ENCODE measurements at regions not wholly inside any gene's neighbourhood (a gene's known extent, or its start where the extent isn't known, plus 50 kb on each side); places are given as distances from the start of the nearest gene placed in this dataset.

DNA sequence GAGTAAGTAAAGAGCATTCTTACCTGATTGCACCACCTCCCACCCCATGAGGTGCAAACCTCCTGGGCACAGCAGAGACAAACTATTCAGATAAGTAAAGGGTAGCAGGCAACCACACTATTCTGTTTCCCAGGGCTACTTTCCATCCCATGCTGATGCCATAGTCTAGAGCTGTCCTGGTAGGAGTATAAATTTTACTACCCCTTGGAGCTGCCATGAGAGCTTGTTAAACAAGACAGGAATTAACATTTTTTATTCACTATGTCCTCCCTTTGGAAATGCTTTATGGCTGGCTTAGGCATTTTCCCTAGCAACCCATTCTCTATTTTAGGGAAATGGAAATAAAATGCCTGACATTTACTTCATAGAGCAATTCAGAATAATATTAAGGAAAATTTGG lies 324.6 kb upstream of the USP25 start:
- ChIA-PET POLR2A (no interaction called here), CTCF (ENCODE audit: low intra/inter-chr PET ratio) (no interaction called here)
- BruUV-seq (replicated peaks), result no TSS peak
- no peaks in the 10 kb centered on the region for H3K4me1 ChIP-seq (replicated peaks in 1 of 2; ENCODE audit: control insufficient read depth in 2 of 2, insufficient read depth in 2 of 2, low read length in 2 of 2)
- H3K9me1 ChIP-seq (ENCODE audit: control insufficient read depth, insufficient read depth, low read length), result no peaks in the 10 kb centered on the region
- H3K27me3 ChIP-seq (ENCODE audit: control insufficient read depth in 2 of 2, insufficient read depth in 2 of 2, low read length in 2 of 2), result no peaks in the 10 kb centered on the region; a peak in 1 of 5 replicates
- no peak overlapping the region for H3K4me2 ChIP-seq (ENCODE audit: insufficient read depth, low read length)
- TF ChIP-seq ZNF707 (CRISPR knock-in tag; conservative IDR thresholded peaks at IDR 0.05), result no peak
- TF ChIP-seq RBM34 (IDR thresholded peaks at IDR 0.05; ENCODE audit: borderline replicate concordance, insufficient read depth, low read length), result no peak
- no peak for TF ChIP-seq HCFC1 (IDR thresholded peaks at IDR 0.05; ENCODE audit: low read depth, low read length)
- no peak for TF ChIP-seq SAP30 (IDR thresholded peaks at IDR 0.05; ENCODE audit: borderline replicate concordance, insufficient read depth, low read depth, low read length, poor library complexity, severe bottlenecking)
- TF ChIP-seq, protein P1, sequence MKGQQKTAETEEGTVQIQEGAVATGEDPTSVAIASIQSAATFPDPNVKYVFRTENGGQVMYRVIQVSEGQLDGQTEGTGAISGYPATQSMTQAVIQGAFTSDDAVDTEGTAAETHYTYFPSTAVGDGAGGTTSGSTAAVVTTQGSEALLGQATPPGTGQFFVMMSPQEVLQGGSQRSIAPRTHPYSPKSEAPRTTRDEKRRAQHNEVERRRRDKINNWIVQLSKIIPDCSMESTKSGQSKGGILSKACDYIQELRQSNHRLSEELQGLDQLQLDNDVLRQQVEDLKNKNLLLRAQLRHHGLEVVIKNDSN (CRISPR knock-in tag; IDR thresholded peaks at IDR 0.05), result no peak
- no peak for TF ChIP-seq TCF7 (IDR thresholded peaks at IDR 0.05; ENCODE audit: borderline replicate concordance)
- TF ChIP-seq ZBTB8A (IDR thresholded peaks at IDR 0.05; ENCODE audit: partially characterized antibody), result no peak
- no peak for TF ChIP-seq ERF (CRISPR knock-in tag; IDR thresholded peaks at IDR 0.05)
- TF ChIP-seq CREB1 (IDR thresholded peaks at IDR 0.05), result no peak
- TF ChIP-seq CREB1 (CRISPR knock-in tag; IDR thresholded peaks at IDR 0.05), result no peak
- TF ChIP-seq POLR2H (tag; IDR thresholded peaks at IDR 0.05; ENCODE audit: low read depth), result no peak
- TF ChIP-seq NCOA2 (IDR thresholded peaks at IDR 0.05; ENCODE audit: partially characterized antibody in 2 of 2), result no peak
- TF ChIP-seq ZNF717 (CRISPR knock-in tag; IDR thresholded peaks at IDR 0.05), result no peak
- no peak for TF ChIP-seq BRD4 (IDR thresholded peaks at IDR 0.05)
- TF ChIP-seq ZNF699 (CRISPR knock-in tag; IDR thresholded peaks at IDR 0.05; ENCODE audit: insufficient replicate concordance), result no peak
- TF ChIP-seq, protein P2, sequence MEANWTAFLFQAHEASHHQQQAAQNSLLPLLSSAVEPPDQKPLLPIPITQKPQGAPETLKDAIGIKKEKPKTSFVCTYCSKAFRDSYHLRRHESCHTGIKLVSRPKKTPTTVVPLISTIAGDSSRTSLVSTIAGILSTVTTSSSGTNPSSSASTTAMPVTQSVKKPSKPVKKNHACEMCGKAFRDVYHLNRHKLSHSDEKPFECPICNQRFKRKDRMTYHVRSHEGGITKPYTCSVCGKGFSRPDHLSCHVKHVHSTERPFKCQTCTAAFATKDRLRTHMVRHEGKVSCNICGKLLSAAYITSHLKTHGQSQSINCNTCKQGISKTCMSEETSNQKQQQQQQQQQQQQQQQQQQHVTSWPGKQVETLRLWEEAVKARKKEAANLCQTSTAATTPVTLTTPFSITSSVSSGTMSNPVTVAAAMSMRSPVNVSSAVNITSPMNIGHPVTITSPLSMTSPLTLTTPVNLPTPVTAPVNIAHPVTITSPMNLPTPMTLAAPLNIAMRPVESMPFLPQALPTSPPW (CRISPR knock-in tag; IDR thresholded peaks at IDR 0.05), result no peak
- H3K4me3 ChIP-seq, result no peak overlapping the region
- ATAC-seq (no peak), FAIRE-seq (no peak), DNase-seq (ENCODE audit: extremely low read depth in 1 of 4, low spot score in 3 of 4) (no peak)
- no peaks in the 10 kb centered on the region for H3K36me3 ChIP-seq (ENCODE audit: control insufficient read depth, insufficient read depth, low read length)
- H3K9me3 ChIP-seq (replicated peaks; ENCODE audit: control insufficient read depth, insufficient read depth, low read depth, low read length), result no peaks in the 10 kb centered on the region
- no peak overlapping the region for H3K9ac ChIP-seq (ENCODE audit: insufficient read depth in 1 of 2, low read depth in 2 of 2, low read length in 2 of 2)
- H2AFZ ChIP-seq (ENCODE audit: low read depth, low read length), result no peak overlapping the region
- H3K79me2 ChIP-seq (ENCODE audit: control insufficient read depth, insufficient read depth, low read length), result no peaks in the 10 kb centered on the region
- intact Hi-C loops (cut with micrococcal nuclease) (no loop called here), in situ Hi-C loops (cut with MboI) (no loop called here)
- H4K20me1 ChIP-seq (replicated peaks; ENCODE audit: control insufficient read depth, insufficient read depth, low read length), result no peaks in the 10 kb centered on the region
- no peak overlapping the region for H3K27ac ChIP-seq (ENCODE audit: extremely low read depth, low read depth, low read length)
